Adrenal gland (tissue), 5 donors: ENCODE measurements at regions not wholly inside any gene's neighbourhood (a gene's known extent, or its start where the extent isn't known, plus 50 kb on each side); places are given as distances from the start of the nearest gene placed in this dataset.

Experiments used
- CTCF ChIP-seq, 6 experiments: fragments of 450-650 bp in 4 of 6; fragments of 200-600 bp in 2 of 6; sonication (generic) in 1 of 6; IDR thresholded peaks; 1 replicate in 5 of 6; 2 replicates in 1 of 6; pipeline versions ENCODE4 v1.5.1 to v1.8.0; 2016 to 2021; ENCODE audit warnings: antibody characterized with exemption in 6 of 6, mild to moderate bottlenecking in 2 of 6, moderate library complexity in 1 of 6
- POLR2A ChIP-seq, 2 donors: fragments of 450-650 bp; IDR thresholded peaks; one replicate each; pipeline ENCODE4 v1.6.1; 2017; ENCODE audit warnings: antibody characterized with exemption in 2 of 2, mild to moderate bottlenecking in 2 of 2, moderate library complexity in 1 of 2
- donor health status: DM: no; HTN: no; CAD: no.

GRCh38 chr2:150378686-150379085, 108.8 kb downstream of the RND3 start:
- TF ChIP-seq CTCF (IDR thresholded peaks at IDR 0.05) (no peak), POLR2A (IDR thresholded peaks at IDR 0.05) (no peak)
